HG02938 (cell line): ENCODE measurements at regions not wholly inside any gene's neighbourhood (a gene's known extent, or its start where the extent isn't known, plus 50 kb on each side); places are given as distances from the start of the nearest gene placed in this dataset.
"Not testable (repeated sequence)": the region's sequence is repeated elsewhere in the genome, so short reads cannot be mapped to it uniquely, and the experiment has no call there.

Source experiments
- ATAC-seq: cut with Tn5 transposase; IDR thresholded peaks from one replicate; pipeline ENCODE4 v1.9.1; 2021; ENCODE audit warnings: mild to moderate bottlenecking, moderate library complexity; ENCODE audit not compliant: unreplicated experiment

DNA sequence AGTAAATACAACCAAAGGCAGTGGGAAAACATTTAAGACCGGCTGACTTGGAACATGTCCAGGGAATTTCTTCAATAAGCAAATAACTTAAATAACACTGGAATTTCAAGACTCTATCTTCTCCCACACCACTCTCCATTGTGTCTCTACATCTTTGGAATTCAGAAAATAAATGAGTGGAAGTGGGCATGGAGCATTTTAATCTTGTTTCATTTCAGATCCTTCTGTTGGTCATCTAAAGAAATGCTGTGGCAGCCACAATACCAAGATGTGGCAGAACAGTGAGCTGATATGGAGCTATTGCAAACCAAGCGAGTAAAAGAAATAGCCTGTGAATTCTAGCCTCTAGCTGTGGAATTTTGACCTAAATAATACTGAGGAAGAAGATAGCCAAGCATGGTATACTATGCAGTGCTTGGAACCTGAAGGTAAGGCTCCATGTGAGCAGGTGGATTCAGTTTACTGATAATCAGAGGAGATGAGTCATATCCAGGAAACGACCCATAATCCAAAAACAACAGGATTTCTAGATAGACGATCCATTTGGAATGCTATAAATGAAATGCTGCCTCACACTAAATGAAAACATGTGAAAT, 157.1 kb upstream of the SCN7A start:
- ATAC-seq, result no peak

DNA sequence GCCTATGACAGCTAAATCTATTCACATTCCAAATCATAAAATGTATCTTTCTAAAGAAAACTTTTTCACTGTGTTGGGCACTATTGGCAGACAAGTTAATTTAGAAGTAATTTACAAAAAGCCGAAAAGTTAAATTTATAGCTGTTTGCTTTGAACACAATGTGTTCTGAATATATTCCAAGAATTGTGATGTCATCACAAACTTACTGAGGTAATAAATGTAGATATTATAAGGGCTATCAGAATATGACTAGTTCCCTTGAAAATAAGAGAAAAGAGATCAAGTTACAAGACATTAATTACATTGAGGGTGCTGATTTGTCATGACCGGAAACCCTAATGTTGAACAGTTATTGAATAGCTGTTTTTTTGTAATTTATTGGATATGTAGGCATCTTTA, 153.9 kb upstream of the SCN7A start:
- no peak for ATAC-seq

- no peak for ATAC-seq
Measured at GRCh38 chr2:166643980-166644379, 149.9 kb upstream of the SCN7A start.

DNA sequence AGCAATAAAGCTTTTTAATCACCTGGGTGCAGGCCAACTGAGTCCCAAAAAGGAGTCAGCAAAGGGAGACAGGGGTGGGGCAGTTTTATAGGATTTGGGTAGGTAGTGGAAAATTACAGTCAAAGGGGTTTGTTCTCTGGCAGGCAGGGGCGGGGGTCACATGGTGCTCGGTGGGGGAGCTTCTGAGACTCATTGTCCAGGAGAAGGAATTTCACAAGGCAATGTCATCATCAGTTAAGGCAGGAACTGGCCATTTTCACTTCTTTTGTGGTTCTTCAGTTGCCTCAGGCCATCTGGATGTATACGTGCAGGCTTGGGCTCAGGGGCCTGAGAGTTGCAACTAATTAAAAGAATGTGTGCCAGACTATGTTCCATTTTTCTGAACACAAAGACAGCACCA, 147.5 kb upstream of the SCN7A start:
- ATAC-seq, result not testable (repeated sequence)

- no peak for ATAC-seq
Measured at GRCh38 chr2:166637051-166637450, 143.0 kb upstream of the SCN7A start.

- ATAC-seq, result no peak
Measured at GRCh38 chr2:166634706-166635105, 140.7 kb upstream of the SCN7A start.

DNA sequence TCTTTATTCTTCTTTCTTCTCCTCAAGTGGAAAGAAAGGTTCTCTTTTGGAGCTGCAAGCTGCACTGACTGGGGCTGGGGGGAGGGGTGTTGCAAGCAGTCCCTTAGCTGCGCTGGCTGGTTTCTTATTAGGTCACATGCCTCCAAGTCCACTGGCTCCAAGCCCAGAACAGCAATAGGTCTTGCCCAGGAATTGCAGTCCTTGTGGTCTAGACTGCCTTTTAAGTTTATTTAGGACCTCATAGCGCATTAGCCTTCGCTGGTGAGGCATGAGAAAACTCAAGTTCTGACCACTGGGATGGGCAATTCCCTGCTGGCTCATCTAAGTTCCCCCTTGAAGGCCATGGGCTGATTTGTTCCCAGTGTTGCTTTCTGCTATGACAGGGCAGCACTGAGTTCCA, 138.6 kb upstream of the SCN7A start:
- no peak for ATAC-seq

DNA sequence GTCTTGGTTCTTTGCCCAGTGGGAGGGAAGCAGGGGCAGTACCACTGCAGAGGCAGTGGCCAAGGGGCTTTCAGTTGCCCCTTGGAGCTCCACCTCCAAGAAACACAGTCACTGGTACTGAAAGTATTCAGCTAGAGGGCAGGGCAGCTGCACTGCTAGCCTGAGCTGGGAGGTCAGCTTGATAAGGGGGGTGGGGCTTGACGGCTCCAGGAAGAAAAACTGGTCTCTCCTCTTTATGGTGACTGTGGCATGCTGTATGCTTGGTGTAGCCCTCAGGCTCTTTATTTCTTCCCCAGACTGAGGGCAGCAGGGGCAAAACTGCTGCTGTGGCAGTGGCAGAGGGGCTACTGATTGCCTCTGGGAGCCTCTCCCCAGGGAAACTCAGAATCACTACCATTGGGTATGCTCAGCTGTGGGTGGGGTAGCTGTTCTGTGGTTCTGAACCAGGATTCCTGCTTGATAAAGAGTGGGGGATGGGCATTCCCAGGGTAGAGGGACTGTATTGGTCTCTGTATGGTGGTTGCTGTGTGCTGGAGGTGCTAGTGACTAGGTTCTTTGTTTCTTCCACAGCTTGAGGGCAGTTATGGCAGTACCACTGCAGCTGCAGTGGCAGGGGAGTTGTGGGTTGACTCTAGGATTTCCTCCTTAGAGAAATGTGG, 134.6 kb upstream of the SCN7A start:
- no peak for ATAC-seq

DNA sequence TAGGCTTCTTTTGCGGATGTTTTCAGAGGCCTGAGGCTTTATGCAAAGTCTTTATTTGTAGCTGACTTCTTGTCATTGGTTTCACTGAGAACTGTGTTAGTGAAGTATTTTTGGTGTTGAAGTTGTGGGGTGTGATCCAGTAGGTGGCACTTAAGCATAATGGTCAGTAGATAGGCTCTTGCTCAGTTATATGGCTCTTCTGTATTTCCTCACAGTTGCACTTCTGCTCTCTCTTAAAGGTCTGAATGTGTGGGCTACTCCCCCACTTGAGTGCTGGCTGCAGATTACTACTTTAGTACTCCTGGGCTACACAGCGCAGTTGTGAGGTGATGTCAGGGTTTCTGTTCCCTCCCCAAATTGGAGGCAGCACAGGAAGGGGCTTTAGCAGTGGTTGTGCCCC, 133.8 kb upstream of the SCN7A start:
- ATAC-seq, result no peak

GRCh38 chr2:166625670-166626069, 131.6 kb upstream of the SCN7A start:
- no peak for ATAC-seq

DNA sequence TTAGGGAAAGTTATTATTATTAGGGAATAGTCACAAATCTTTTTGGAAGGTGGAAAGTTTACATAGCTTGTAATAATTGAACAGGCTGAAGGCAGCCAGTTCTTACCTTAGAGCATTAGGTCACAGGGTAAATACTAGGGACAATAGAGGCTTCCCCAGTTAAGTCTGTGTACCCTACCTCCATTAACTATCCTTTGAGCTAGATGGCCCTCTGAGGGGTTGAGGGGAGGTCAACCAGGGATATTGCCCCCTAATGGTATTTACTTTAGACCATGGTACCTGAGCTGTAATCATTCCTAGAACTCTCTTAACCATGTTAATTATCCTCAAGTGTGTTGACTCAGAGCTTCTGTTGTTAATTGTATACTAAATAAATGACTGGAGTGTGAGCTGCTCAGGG, 120.5 kb upstream of the SCN7A start:
- ATAC-seq, result no peak

- ATAC-seq, result no peak
Measured at GRCh38 chr2:166614029-166614428, 120.0 kb upstream of the SCN7A start.

- ATAC-seq, result no peak
Measured at GRCh38 chr2:166613226-166613625, 119.2 kb upstream of the SCN7A start.

GRCh38 chr2:166612214-166612613, 118.2 kb upstream of the SCN7A start:
- ATAC-seq, result no peak

DNA sequence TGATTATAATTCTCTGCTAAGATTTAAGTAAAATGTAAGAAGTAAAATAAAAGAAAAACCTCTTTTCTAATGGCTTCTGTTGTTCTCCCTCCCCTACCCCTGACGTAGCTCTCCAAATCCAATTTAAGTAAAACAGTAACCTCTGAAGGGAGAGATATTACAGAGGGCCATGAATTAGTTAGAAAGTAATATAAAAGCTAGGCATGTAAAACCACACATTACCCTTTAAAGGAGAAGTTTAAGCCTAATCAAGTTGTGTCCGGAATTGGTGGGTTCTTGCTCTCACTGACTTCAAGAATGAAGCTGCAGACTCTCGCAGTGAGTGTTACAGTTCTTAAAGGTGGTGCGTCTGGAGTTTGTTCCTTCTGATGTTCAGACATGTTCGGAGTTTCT, 116.9 kb upstream of the SCN7A start:
- no peak for ATAC-seq

DNA sequence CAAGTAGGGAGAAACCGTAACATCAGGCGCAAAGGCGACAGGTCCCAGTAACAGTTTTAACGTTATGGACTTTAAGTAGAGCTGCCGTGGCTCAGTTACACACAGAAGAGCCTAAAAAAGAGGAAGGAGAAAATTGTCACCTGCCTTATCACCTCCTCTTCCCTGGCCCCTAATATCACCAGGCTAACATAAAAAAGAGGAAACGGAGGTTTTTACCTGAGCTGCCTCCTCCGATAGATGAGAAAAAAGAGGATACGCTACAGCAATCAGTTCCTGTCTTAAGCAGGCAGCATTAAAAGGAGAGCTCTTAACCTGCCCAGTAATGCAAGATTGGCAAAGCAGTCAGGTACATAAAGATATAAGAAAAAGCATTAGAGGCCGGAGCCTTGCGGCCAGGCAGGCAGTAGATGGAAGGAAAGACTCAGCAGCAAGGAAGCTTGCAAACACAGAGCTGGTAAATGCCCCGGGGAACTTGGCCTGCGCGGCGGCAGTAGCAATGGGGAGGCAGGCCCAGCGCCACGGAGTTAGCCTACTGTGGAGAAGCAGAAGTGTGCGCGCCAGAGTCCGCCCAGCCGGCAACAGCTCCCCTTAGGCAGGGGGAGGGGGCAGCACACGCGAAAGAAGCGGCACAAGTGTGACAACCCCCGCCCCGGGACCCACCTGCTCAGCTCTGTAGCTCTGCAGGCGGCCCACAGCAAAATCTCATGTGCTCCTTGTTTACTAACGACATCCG, 116.3 kb upstream of the SCN7A start:
- ATAC-seq, result no peak

GRCh38 chr2:166609183-166609959, 115.3 kb upstream of the SCN7A start:
- ATAC-seq, result no peak

DNA sequence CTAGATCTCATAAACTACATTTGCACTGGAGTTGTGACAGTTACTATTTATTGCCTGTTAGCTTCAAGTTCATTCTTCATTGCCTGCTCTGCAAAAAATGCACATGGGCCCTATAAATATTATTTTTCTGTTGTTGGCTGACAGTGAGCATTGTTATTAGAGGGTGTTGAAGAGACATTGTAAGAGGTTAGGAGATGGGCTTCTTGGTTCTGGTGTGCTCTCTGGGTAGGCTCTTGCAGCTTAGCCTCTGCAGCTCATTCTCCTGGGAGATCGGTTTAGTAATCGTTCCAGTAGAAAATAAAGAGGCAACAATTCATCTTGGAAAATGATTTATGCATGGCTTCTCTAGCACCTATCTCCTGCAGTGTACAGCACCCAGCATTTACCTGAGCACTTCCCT, 113.8 kb upstream of the SCN7A start:
- no peak for ATAC-seq

DNA sequence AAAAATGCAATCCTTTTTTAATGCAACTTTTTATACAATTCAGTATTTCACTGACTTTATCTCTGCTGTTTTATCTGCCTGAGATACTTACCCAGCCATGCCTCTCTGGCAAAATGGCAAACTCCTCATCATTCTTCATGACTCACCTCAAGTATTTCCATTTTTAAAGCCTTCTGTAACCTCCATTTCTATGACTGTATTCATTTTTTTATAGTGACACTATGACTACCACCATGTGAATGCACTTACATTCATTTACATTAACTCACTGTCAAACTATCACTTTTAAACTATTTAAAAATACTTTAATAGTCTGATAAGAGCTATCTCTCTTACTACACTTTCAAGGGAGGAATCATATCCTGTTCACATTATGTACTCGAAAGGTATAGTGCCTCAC, 99.4 kb upstream of the SCN7A start:
- ATAC-seq, result no peak

DNA sequence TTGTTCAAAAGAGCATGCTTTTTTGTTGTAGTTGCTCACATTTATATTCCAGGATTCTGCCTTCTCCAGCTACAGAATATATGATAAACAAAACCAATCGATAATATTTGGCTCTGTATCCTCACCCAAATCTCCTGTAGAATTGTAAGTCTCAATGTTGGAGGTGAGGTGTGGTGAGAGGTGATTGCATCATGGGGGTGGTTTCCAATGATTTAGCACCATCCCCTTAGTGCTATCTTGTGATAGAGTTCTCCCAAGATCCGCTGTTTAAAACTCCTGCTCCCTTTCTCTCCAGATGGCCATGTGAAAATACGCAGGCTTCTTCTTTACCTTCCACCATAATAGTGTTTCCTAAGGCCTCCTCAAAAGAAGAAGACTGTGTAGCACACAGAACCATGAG, 98.7 kb upstream of the SCN7A start:
- no peak for ATAC-seq

DNA sequence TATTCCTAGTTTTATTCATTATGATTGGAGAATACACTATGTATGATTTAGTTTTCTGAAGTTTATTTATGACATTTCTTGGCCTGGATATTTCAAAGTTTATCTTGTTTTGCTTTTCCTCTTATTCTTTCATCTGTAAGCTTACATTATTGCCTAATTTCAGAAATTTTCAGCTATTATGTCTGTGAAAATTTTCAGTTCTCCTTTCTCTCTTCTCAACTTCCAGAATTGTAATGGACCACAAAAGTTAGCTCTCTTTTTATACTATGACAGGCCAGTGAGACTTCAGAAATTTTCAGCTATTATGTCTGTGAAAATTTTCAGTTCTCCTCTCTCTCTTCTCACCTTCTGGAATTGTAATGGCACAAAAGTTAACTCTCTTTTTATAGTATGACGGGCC, 97.2 kb upstream of the SCN7A start:
- no peak for ATAC-seq

DNA sequence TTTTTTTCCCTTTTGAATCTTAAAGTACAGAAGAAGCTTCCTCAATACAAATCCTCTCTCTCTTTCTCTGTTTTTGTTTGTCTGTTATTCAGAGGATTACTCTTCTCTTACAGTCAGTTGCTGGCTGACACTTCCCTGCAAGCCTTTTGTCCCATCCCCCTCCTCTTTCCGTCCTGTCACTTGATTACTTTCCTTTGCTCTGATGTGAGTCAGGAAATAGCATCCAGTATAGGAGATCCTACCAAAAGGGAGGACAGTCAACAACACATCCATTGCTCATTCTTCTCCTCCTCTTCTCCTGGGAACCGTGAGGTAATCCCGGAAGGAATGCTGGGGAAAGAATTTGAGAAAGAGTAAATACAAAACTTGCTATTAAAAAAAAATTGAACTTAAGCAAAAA, 79.3 kb upstream of the SCN7A start:
- ATAC-seq, result no peak
